ENCODE measurements at regions not wholly inside any gene's neighbourhood (a gene's known extent, or its start where the extent isn't known, plus 50 kb on each side); places are given as distances from the start of the nearest gene placed in this dataset.
A peak's percentile ranks its signal among the peaks of the same experiment; 100 is the strongest.

- no peak for DNase-seq (ENCODE audit: low read depth)
These were observed 232.8 kb upstream of the BLID start for GRCh38 chr11:122348659-122349409.

GRCh38 chr11:122346006-122346405, 230.0 kb upstream of the BLID start:
- no peak for DNase-seq (ENCODE audit: low read depth)

GRCh38 chr11:122345586-122345985, 229.6 kb upstream of the BLID start:
- DNase-seq (ENCODE audit: low read depth): no peak

GRCh38 chr11:122344215-122344614, 228.2 kb upstream of the BLID start:
- DNase-seq (ENCODE audit: low read depth): peak; percentile 82

- DNase-seq (ENCODE audit: low read depth): peak; percentile 27
These were observed 227.2 kb upstream of the BLID start for GRCh38 chr11:122343210-122343609.

- peak; percentile 28 for DNase-seq (ENCODE audit: low read depth)
These were observed 226.2 kb upstream of the BLID start for GRCh38 chr11:122342089-122342744.

GRCh38 chr11:122341477-122341876, 225.5 kb upstream of the BLID start:
- no peak for DNase-seq (ENCODE audit: low read depth)

GRCh38 chr11:122340607-122341290, 224.7 kb upstream of the BLID start:
- no peak for DNase-seq (ENCODE audit: low read depth)

GRCh38 chr11:122339436-122340060, 223.5 kb upstream of the BLID start:
- DNase-seq (ENCODE audit: low read depth): no peak

- DNase-seq (ENCODE audit: low read depth): no peak
These were observed 221.7 kb upstream of the BLID start for GRCh38 chr11:122337704-122338103.

- no peak for DNase-seq (ENCODE audit: low read depth)
These were observed 221.2 kb upstream of the BLID start for GRCh38 chr11:122337241-122337640.

- DNase-seq (ENCODE audit: low read depth): no peak
These were observed 220.7 kb upstream of the BLID start for GRCh38 chr11:122336706-122337105.

- DNase-seq (ENCODE audit: low read depth): no peak
These were observed 218.7 kb upstream of the BLID start for GRCh38 chr11:122334546-122335339.

- DNase-seq (ENCODE audit: low read depth): no peak
These were observed 217.5 kb upstream of the BLID start for GRCh38 chr11:122333467-122333866.

- no peak for DNase-seq (ENCODE audit: low read depth)
These were observed 215.1 kb upstream of the BLID start for GRCh38 chr11:122331079-122331478.

- no peak for DNase-seq (ENCODE audit: low read depth)
These were observed 214.4 kb upstream of the BLID start for GRCh38 chr11:122330279-122330965.

GRCh38 chr11:122327528-122327927, 211.5 kb upstream of the BLID start:
- no peak for DNase-seq (ENCODE audit: low read depth)

- DNase-seq (ENCODE audit: low read depth): no peak
These were observed 207.9 kb upstream of the BLID start for GRCh38 chr11:122323754-122324421.

- no peak for DNase-seq (ENCODE audit: low read depth)
These were observed 206.3 kb upstream of the BLID start for GRCh38 chr11:122322329-122322728.

GRCh38 chr11:122320671-122321070, 204.7 kb upstream of the BLID start:
- DNase-seq (ENCODE audit: low read depth): no peak

All from RPMI7951 (cell line).